ENCODE measurements at regions not wholly inside any gene's neighbourhood (a gene's known extent, or its start where the extent isn't known, plus 50 kb on each side); places are given as distances from the start of the nearest gene placed in this dataset.

- no peak for TF ChIP-seq EZH2 (IDR thresholded peaks at IDR 0.05; ENCODE audit: low read depth)
- TF ChIP-seq CTCF (conservative IDR thresholded peaks at IDR 0.05): no peak
Measured at GRCh38 chr4:13875181-13875580, 247.7 kb upstream of the BOD1L1 start.
